Esophagus squamous epithelium (tissue), 5 donors: ENCODE measurements at regions not wholly inside any gene's neighbourhood (a gene's known extent, or its start where the extent isn't known, plus 50 kb on each side); places are given as distances from the start of the nearest gene placed in this dataset.

Experiments used
- DNase-seq: peaks from one replicate; lab custom pipeline; 2025; lab: John Stamatoyannopoulos, UW
- H3K27ac ChIP-seq, 4 donors: fragments of 200-600 bp; sonication (generic); one replicate each; pipeline ENCODE4 v1.5.1; 2016 to 2019; ENCODE audit warnings: mild to moderate bottlenecking in 1 of 4
- H3K27me3 ChIP-seq, 4 donors: fragments of 200-600 bp; sonication (generic); 1 replicate in 3 of 4; 2 replicates in 1 of 4; pipeline versions ENCODE4 v1.5.1 to v1.6.0; 2017 to 2021; ENCODE audit warnings: antibody characterized with exemption in 1 of 4
- H3K36me3 ChIP-seq, 3 donors: fragments of 200-600 bp; sonication (generic); one replicate each; pipeline ENCODE4 v1.5.1; 2016 to 2019
- H3K4me1 ChIP-seq, 3 donors: fragments of 200-600 bp; sonication (generic); one replicate each; pipeline ENCODE4 v1.5.1; 2017 to 2019
- H3K4me3 ChIP-seq, 4 donors: fragments of 200-600 bp; sonication (generic); 1 replicate in 3 of 4; 2 replicates in 1 of 4; pipeline ENCODE4 v1.5.1; 2016 to 2019; ENCODE audit warnings: mild to moderate bottlenecking in 2 of 4, moderate library complexity in 1 of 4
- H3K9me3 ChIP-seq, 3 donors: fragments of 200-600 bp; sonication (generic); one replicate each; pipeline ENCODE4 v1.5.1; 2016 to 2019
- CTCF ChIP-seq, 6 experiments: fragments of 450-650 bp in 4 of 6; fragments of 200-600 bp in 2 of 6; sonication (generic) in 2 of 6; IDR thresholded peaks; one replicate each; pipeline ENCODE4 v1.5.1; 2016 to 2019; ENCODE audit warnings: antibody characterized with exemption in 6 of 6, mild to moderate bottlenecking in 4 of 6, moderate library complexity in 4 of 6
- POLR2A ChIP-seq, 4 donors: fragments of 450-650 bp; IDR thresholded peaks; one replicate each; pipeline ENCODE4 v1.6.1; 2017; ENCODE audit warnings: antibody characterized with exemption in 4 of 4, mild to moderate bottlenecking in 4 of 4, moderate library complexity in 3 of 4
- WGBS, 2 donors: methylation state at CpG; one replicate each; pipeline ENCODE4 v1.1.5; 2018; 5-methylcytosine and 5-hydroxymethylcytosine counted together
- intact Hi-C: fragments of 100-400 bp; cut with DNase I; formaldehyde crosslinking; loops from one replicate; pipeline ENCODE4 v1.15.0; 2022
- donor health status: DM: yes; HTN: yes; CAD: no.

GRCh38 chr6:104400844-104401243, 458.9 kb downstream of the HACE1 start:
- TF ChIP-seq POLR2A (IDR thresholded peaks at IDR 0.05) (no peak), CTCF (IDR thresholded peaks at IDR 0.05) (no peak)
- intact Hi-C loops, result no loop called here

GRCh38 chr6:104396077-104396476, 463.6 kb downstream of the HACE1 start:
- no peak overlapping the region for H3K4me3 ChIP-seq
- intact Hi-C loops, result no loop called here
- WGBS, 2 donors, result 41 to 54% methylated on average over 3 of the region's 3 CpGs
- no peak overlapping the region for H3K27ac ChIP-seq
- no peaks in the 10 kb centered on the region for H3K36me3 ChIP-seq
- no peaks in the 10 kb centered on the region for H3K27me3 ChIP-seq
- no peaks in the 10 kb centered on the region for H3K9me3 ChIP-seq
- TF ChIP-seq CTCF (IDR thresholded peaks at IDR 0.05) (no peak), POLR2A (IDR thresholded peaks at IDR 0.05) (no peak)
- H3K4me1 ChIP-seq, result no peaks in the 10 kb centered on the region
- no peak for DNase-seq

More at GRCh38 chr6:104400844-104401243, 458.9 kb downstream of the HACE1 start:
- Histone ChIP-seq H3K27me3 (no peaks in the 10 kb centered on the region), H3K4me1 (no peaks in the 10 kb centered on the region), H3K27ac (no peak overlapping the region), H3K4me3 (no peak overlapping the region), H3K9me3 (no peaks in the 10 kb centered on the region), H3K36me3 (no peaks in the 10 kb centered on the region)
- DNase-seq, result no peak
- WGBS, 2 donors, result 49% methylated on average over 5 of the region's 5 CpGs

GRCh38 chr6:104381907-104382306, 477.8 kb downstream of the HACE1 start:
- H3K4me1 ChIP-seq, result no peaks in the 10 kb centered on the region
- TF ChIP-seq POLR2A (IDR thresholded peaks at IDR 0.05) (no peak), CTCF (IDR thresholded peaks at IDR 0.05) (no peak)
- H3K27me3 ChIP-seq, result no peaks in the 10 kb centered on the region
- 60 to 78% methylated on average over 2 of the region's 2 CpGs for WGBS, 2 donors
- no peaks in the 10 kb centered on the region for H3K36me3 ChIP-seq
- intact Hi-C loops, result no loop called here
- H3K27ac ChIP-seq, result no peak overlapping the region
- H3K4me3 ChIP-seq, result no peak overlapping the region
- DNase-seq, result no peak
- no peaks in the 10 kb centered on the region for H3K9me3 ChIP-seq

- no peaks in the 10 kb centered on the region for H3K36me3 ChIP-seq
- intact Hi-C loops, result no loop called here
- no peak overlapping the region for H3K27ac ChIP-seq
- no peaks in the 10 kb centered on the region for H3K27me3 ChIP-seq
- WGBS, 2 donors, result 52 to 61% methylated on average over 5 of the region's 5 CpGs
- H3K9me3 ChIP-seq, result no peaks in the 10 kb centered on the region
- no peaks in the 10 kb centered on the region for H3K4me1 ChIP-seq
- H3K4me3 ChIP-seq, result no peak overlapping the region
- DNase-seq, result no peak
- TF ChIP-seq CTCF (IDR thresholded peaks at IDR 0.05), result no peak
- no peak for TF ChIP-seq POLR2A (IDR thresholded peaks at IDR 0.05)
These were observed 494.1 kb downstream of the HACE1 start for GRCh38 chr6:104365451-104366234.

- H3K27ac ChIP-seq, result no peak overlapping the region
- H3K4me3 ChIP-seq, result no peak overlapping the region
- no peak for DNase-seq
- H3K4me1 ChIP-seq, result no peaks in the 10 kb centered on the region
- H3K9me3 ChIP-seq, result no peaks in the 10 kb centered on the region
- WGBS, 2 donors, result 93 to 95% methylated on average over 3 of the region's 3 CpGs
- no peaks in the 10 kb centered on the region for H3K27me3 ChIP-seq
- no peaks in the 10 kb centered on the region for H3K36me3 ChIP-seq
- intact Hi-C loops, result no loop called here
- no peak for TF ChIP-seq POLR2A (IDR thresholded peaks at IDR 0.05)
- no peak for TF ChIP-seq CTCF (IDR thresholded peaks at IDR 0.05)
These were observed 501.8 kb downstream of the HACE1 start for GRCh38 chr6:104357928-104358327.
